Epidermal melanocyte (primary cell): ENCODE measurements at regions not wholly inside any gene's neighbourhood (a gene's known extent, or its start where the extent isn't known, plus 50 kb on each side); places are given as distances from the start of the nearest gene placed in this dataset.

Experiments used
- DNase-seq: peaks from one replicate; pipeline ENCODE4 v3.0.0; 2011; ENCODE audit warnings: low spot score; ENCODE audit not compliant: insufficient read length

GRCh38 chr14:98312006-98312405 lies 960.0 kb downstream of the BCL11B start:
- no peak for DNase-seq

GRCh38 chr14:98321841-98322240 lies 950.2 kb downstream of the BCL11B start:
- no peak for DNase-seq

- DNase-seq: no peak
Observed at GRCh38 chr14:98323836-98324235, 948.2 kb downstream of the BCL11B start.

GRCh38 chr14:98325761-98326160 lies 946.2 kb downstream of the BCL11B start:
- DNase-seq: no peak

GRCh38 chr14:98328496-98328895 lies 943.5 kb downstream of the BCL11B start:
- DNase-seq: no peak

GRCh38 chr14:98334186-98334585 lies 937.8 kb downstream of the BCL11B start:
- no peak for DNase-seq

- DNase-seq: no peak
Observed at GRCh38 chr14:98341211-98341610, 930.8 kb downstream of the BCL11B start.

- DNase-seq: no peak
Observed at GRCh38 chr14:98345161-98345560, 926.8 kb downstream of the BCL11B start.

- DNase-seq: no peak
Observed at GRCh38 chr14:98347686-98348085, 924.3 kb downstream of the BCL11B start.

- no peak for DNase-seq
Observed at GRCh38 chr14:98348505-98348904, 923.5 kb downstream of the BCL11B start.

GRCh38 chr14:98350213-98350612 lies 921.8 kb downstream of the BCL11B start:
- DNase-seq: no peak

- DNase-seq: no peak
Observed at GRCh38 chr14:98364961-98365360, 907.0 kb downstream of the BCL11B start.

- DNase-seq: no peak
Observed at GRCh38 chr14:98366429-98366828, 905.6 kb downstream of the BCL11B start.

- DNase-seq: no peak
Observed at GRCh38 chr14:98368221-98368620, 903.8 kb downstream of the BCL11B start.

- no peak for DNase-seq
Observed at GRCh38 chr14:98368916-98369315, 903.1 kb downstream of the BCL11B start.

- no peak for DNase-seq
Observed at GRCh38 chr14:98369344-98369743, 902.7 kb downstream of the BCL11B start.

GRCh38 chr14:98370352-98370751 lies 901.6 kb downstream of the BCL11B start:
- no peak for DNase-seq

- DNase-seq: no peak
Observed at GRCh38 chr14:98371141-98371540, 900.9 kb downstream of the BCL11B start.

- no peak for DNase-seq
Observed at GRCh38 chr14:98374136-98374535, 897.9 kb downstream of the BCL11B start.

GRCh38 chr14:98375566-98375965 lies 896.4 kb downstream of the BCL11B start:
- DNase-seq: no peak

- no peak for DNase-seq
Observed at GRCh38 chr14:98379830-98380229, 892.2 kb downstream of the BCL11B start.

- DNase-seq: no peak
Observed at GRCh38 chr14:98382662-98383061, 889.3 kb downstream of the BCL11B start.

GRCh38 chr14:98385851-98386250 lies 886.1 kb downstream of the BCL11B start:
- no peak for DNase-seq

- no peak for DNase-seq
Observed at GRCh38 chr14:98391061-98391460, 880.9 kb downstream of the BCL11B start.
